ENCODE measurements at regions not wholly inside any gene's neighbourhood (a gene's known extent, or its start where the extent isn't known, plus 50 kb on each side); places are given as distances from the start of the nearest gene placed in this dataset.
"Not testable (repeated sequence)": the region's sequence is repeated elsewhere in the genome, so short reads cannot be mapped to it uniquely, and the experiment has no call there.

DNA sequence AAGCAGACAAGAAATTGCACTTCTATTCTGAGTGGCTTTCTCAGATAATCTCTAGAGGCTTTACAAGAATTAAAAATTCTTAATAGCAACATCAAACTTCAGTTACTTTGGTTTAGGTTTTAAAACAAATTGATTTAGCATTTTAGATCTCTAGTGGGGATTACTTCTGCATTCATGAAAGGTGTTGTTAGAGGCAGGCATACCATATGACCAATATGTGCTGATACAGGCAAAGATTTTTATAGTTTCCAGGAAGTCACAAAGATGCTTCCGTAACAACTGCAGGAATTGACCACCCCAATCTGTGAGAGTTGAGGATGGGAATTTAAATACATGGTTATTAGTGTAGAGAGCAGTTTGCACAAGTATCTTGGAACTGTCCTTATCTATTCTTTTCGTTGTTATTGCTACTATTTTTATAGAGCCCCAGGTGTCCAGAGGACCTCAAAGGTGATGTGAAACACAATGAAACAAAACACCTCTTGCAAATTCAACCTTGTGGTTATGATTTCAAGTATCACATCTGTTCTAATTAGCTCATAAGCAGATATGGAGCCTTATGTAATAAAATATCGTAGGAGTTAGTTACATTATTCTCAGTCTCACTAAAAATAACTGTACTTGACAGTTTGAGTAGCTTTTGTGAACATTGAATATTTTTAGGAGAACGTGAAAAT lies 512.7 kb upstream of the ADGRL4 start:
- no peak for DNase-seq

GRCh38 chr1:79517470-79518224 lies 511.1 kb upstream of the ADGRL4 start:
- DNase-seq = no peak

- no peak for DNase-seq
These were observed 501.2 kb upstream of the ADGRL4 start for GRCh38 chr1:79507770-79508169.

- no peak for DNase-seq
These were observed 494.6 kb upstream of the ADGRL4 start for GRCh38 chr1:79501153-79501552.

- DNase-seq = no peak
These were observed 493.0 kb upstream of the ADGRL4 start for GRCh38 chr1:79499541-79499940.

DNA sequence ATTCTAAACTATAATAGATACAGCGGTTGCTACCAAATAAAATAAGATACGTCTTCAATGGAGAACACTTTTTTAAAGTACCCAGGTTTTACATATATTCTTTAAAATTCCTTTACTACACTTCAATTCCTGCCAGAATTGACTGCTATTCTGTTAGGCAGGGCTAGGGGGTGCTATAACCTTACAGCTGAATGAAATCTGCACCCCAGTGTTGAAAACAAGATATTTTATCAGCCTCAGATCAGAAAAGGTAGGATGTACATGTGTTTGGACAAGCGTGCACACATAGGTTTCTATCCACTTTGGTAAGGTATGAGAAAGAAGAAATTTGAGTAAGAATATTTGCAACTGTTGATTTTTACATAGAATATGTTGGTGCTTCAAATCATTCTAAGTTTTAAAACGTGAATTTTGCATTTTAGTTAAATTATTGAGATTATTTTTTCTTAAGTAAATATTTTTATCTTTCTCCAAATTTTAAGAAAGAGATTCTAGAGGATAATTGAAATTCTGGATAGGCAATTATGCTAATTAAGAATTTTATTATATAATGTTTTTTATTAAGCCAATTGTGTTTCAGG lies 490.8 kb upstream of the ADGRL4 start:
- peak; percentile 56 for DNase-seq

- DNase-seq = no peak
These were observed 489.6 kb upstream of the ADGRL4 start for GRCh38 chr1:79496129-79496528.

DNA sequence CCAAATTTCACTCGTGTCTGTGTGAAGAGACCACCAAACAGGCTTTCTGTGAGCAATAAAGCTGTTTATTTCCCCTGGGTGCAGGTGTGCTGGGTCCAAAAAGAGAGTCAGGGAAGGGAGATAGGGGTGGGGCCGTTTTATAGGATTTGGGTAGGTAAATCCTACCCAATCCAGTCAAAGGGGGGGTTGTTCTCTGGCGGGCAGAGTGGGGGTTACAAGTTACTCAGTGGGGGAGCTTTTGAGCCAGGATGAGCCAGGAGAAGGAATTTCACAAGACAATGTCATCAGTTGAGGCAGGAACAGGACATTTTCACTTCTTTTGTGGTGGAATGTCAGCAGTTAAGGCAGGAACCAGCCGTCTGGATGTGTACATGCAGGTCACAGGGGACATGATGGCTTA lies 487.2 kb upstream of the ADGRL4 start:
- not testable (repeated sequence) for DNase-seq

DNA sequence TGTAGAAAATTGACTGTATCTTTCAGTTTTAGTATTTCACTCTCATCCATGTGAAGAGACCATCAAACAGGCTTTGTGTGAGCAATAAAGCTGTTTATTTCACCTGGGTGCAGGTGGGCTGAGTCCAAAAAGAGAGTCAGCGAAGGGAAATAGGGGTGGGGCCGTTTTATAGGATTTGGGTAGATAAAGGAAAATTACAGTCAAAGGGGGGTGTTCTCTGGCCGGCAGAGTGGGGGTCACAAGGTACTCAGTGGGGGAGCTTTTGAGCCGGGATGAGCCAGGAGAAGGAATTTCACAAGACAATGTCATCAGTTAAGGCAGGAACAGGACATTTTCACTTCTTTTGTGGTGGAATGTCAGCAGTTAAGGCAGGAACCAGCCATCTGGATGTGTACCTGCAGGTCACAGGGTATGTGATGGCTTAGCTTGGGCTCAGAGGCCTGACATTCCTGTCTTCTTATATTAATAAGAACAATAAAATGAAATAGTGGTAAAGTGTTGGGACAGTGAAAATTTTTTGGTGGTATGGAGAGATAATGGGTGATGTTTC lies 482.1 kb upstream of the ADGRL4 start:
- DNase-seq = not testable (repeated sequence)

GRCh38 chr1:79478728-79479373 lies 472.3 kb upstream of the ADGRL4 start:
- no peak for DNase-seq

DNA sequence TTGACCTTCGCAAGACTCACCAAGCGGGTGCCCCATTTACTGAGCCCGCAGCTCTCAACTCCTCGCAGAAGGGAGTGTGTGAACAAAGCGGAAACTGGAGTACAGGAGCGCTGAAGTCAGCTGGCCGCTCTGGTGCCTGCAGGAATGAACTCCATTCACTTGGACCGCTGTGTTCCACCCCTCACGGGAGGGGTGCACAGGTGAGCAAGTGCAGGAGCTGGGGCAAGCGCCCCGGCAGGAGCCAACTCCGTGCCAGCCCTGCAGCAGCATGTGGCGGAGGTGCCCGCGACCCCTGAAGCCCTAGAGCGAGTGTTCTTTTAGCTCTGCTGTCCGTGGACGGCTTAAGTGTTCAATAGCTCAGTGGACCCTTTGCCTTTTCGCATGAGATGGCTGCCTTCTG lies 471.6 kb upstream of the ADGRL4 start:
- no peak for DNase-seq

DNA sequence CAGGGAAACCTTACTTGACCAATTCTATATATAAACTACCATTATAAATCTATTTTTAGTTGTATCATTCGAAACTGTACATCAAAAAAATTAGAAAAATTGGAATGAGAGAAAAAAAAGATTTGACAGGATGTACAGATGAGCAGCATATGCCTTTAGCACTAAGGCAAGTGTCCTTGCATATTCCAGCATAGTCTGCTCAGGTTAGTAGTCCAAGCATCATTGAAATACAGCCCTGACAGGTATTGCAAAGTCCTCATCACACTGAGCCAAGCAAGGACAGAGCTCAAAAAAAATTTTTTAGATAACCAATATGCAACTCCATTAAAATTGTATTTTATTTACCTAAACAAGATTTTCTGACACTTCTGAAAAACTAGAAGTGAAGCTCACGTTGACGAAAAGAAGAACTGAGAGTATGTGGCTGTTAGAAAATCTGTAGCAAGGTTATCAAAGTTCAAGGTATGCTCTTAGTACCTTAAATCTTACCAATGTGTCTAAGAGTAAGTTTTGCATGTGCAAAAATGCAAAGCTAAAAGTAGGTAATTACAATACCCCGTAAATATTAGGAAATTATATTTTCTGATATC lies 465.6 kb upstream of the ADGRL4 start:
- no peak for DNase-seq

DNA sequence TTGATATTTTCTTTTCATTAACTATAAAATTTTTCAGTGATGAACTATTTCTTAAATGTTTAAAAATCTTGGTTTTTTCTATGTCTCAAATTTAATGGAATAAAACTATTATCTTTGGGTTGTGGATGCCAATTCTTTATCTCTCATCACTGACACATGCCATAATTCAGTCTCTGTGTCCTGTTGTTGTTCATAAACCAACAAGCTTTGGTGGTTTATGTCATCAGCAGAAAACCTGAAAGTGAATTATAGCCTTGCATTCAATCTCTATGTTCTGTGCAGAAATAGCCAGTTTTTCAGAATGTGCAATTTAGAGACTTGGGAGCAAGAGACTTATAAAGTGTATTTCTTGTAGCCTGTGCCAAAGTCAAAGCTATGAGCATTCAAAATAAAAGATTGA lies 462.6 kb upstream of the ADGRL4 start:
- DNase-seq = no peak

DNA sequence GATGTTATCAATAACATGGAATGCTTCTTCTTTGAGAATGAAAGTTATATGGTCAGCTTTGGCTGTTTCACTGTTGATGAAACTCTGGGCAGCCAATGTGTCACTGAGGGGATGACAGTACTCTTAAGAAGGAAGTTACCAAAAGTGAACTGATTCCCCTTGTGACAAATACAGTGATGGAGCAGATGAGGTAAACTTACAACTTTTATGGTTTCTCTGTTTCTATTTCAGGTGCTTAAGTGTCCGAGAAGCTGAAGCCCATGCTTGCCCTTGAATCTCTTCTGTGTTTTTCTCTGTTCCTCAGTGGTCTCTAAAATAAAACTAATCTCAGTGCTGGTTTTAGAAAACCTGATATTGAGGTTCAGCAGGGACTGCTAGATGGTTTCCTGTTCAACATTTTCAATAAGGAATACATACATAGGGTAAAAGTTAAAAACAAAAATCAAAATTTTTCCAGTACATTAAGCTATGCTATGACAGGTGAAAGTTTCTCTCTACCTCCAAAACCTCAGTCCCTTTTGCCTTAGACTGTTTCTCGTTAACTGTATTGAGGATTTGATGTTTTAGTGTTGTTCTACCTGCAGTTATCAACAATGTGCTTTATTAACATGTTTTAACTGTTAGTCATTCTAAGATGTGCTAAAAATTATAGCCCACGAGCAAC lies 454.4 kb upstream of the ADGRL4 start:
- no peak for DNase-seq

DNA sequence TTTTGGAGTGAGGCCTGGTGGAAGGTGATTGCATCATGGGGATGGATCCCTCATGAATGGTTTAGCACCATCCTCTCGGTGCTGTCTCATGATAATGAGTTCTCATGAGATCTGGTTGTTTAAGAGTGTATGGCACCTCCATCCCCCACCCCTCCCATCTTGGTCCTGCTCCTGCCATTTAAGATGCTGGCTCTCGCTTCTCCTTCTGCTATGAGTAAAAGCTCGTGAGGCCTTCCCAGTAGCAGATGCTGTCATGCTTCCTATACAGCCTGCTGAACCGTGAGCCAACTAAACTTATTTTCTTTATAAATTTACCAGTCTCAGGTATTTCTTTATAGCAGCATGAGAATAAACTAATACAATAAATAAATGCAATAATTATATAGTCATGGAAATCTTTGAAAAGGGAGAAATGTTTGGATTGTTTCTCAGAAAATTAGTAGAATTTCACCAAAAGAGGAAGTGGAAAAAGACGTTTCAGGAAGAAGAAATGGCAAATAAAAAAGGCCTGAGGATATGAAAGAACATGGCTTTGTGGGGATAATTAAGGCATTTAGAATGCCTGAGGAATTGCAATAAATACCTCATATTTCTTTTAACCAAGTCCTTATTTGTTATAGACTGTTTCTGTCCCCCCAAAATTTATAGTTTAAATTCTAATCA lies 451.2 kb upstream of the ADGRL4 start:
- no peak for DNase-seq

- DNase-seq = no peak
These were observed 441.9 kb upstream of the ADGRL4 start for GRCh38 chr1:79448426-79448825.

DNA sequence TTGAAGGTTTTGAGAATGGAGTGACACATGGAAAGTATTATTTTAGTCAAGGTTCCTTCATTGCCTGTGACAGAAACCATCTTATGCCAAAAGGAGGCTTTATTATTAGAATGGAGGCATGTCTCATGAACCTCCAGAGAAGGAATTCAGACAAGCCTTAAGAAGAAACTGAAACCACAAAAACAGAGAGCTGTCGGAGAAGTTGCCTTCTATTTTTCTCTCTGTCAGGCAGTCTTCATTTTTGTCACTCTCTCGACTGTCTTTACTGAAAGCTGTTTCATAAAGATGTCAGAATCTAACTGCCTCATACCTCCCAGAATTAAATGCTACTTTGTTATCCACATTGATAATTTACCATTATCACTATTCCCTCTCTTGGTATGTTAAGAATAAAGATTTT lies 434.7 kb upstream of the ADGRL4 start:
- no peak for DNase-seq

- DNase-seq = no peak
These were observed 431.0 kb upstream of the ADGRL4 start for GRCh38 chr1:79437540-79437939.

GRCh38 chr1:79431340-79431739 lies 424.8 kb upstream of the ADGRL4 start:
- no peak for DNase-seq

DNA sequence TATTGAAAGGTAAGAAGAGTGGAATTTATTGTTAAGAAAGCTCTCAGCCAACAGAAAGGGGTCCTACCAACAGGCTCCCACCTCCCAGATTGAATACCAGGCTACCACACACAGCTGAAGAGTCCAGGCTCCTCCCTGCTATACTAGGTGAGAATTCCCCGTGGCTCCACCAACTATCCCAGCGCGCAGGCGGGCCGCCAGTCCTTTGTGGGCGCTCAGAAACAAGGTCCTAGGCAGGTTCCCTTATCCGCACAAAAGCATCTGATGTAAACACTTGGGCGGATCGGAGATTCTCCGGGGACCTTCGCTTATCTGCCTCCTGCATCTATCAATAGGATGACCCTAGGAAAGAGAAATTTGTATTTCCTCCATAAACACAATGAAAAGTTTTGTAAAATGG lies 423.9 kb upstream of the ADGRL4 start:
- DNase-seq = no peak

DNA sequence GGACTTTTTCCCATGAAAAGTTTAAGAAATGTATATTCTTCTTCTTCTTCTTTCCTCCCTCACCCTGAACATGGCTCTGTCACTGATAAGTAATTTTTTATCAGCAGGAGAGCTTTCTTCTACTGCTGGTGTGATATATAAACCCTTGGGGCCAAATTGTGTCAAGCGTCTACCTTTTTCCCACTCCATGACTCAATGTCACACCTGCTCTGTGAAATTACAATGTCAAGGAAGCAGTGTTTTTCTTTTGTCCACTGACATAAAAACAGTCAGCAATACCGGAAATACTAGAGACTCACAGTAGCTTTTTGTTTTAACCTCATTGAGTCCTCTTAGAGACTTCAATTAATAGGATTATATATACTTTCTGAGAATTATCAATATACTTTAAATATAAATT lies 416.2 kb upstream of the ADGRL4 start:
- DNase-seq = no peak

DNA sequence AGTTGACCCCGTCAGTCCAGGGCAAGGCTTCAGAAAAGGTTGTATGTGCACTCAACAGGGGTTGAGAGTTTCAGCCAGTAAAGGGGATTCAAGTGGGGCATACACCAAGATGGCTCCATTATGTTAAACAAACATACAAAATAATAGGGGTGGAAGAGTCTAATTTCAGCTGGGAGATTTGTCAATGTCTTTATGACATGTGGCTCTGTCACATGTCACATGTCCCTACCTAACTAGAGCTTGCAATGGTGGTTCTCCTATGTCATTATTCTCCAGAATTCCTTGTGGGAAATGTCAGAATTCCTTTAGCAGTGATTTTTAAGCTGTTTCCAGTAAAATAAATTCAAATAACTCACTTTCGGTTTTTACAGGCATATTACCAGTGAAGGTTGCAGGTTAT lies 392.0 kb upstream of the ADGRL4 start:
- DNase-seq = no peak

All from hematopoietic multipotent progenitor cell treated with erythropoietin and hydrocortisone succinate and interleukin-3 and kit ligand, for 6 days (in vitro differentiated cells).